ELF-1 (cell line): ENCODE measurements at regions not wholly inside any gene's neighbourhood (a gene's known extent, or its start where the extent isn't known, plus 50 kb on each side); places are given as distances from the start of the nearest gene placed in this dataset.
A peak's percentile ranks its signal among the peaks of the same experiment; 100 is the strongest.
"Not testable (repeated sequence)": the region's sequence is repeated elsewhere in the genome, so short reads cannot be mapped to it uniquely, and the experiment has no call there.

ENCODE experiments used
- DNase-seq: peaks from one replicate; pipeline ENCODE4 v3.0.0-alpha.2; 2016; ENCODE audit warnings: low read depth, low spot score

DNA sequence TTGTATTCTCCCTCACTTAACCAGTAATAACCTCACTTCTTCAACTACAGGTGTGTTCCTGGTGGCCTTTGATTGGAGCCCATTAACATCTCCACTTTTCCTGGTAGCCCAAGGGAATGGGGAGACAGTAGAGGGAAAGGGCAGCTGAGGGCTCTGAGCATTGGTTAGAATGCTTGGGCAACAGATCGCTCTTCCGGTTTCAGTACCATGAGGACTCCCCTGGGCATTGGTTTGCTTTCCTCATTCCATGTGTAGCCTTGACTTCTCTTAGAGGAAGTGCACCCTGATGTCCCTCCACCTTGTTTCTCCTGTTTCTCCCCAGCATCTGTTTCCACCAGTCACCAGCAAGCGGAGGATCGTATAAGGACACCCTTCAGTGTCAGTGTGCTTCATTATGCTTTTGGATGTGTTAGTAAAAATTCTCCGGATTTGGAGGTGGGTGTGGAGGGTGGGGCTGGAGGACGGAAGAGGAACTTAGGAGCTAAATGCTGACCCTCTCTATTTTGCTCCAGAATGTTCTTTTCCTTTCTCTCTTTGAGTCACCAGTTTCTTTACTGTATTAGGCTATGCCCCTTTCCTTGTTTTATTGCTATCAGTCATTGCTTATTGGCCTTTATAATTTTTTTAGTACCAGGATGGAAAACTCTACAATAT, 50.6 kb upstream of the ZNG1B start:
- DNase-seq = not testable (repeated sequence)

DNA sequence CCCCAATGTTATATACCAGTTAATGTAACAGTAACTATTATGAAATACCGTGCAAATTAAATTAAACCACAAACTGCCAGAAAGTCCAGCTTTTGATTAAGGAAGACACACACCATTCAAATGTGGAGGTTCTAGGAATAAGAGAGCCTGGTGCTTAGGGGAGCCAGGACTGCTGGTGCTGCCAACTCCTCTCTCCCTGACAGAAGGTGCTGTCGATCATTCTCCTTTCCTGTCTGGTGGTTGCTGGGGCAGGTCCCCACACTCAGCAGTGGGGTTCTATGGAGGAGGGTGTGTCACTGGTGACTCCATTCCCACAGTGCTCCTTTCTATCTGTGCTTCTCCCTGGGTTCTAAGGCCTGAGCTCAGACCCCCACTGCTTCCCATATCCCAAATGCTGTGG, 57.9 kb upstream of the ZNG1B start:
- DNase-seq = not testable (repeated sequence)

- no peak for DNase-seq
Observed at GRCh38 chr2:113376913-113377445, 60.5 kb upstream of the ZNG1B start.

GRCh38 chr2:113376253-113376912, 61.1 kb upstream of the ZNG1B start:
- no peak for DNase-seq

GRCh38 chr2:113374857-113375256, 62.6 kb upstream of the ZNG1B start:
- not testable (repeated sequence) for DNase-seq

- DNase-seq = peak; percentile 27
Observed at GRCh38 chr2:113372258-113372834, 65.1 kb upstream of the ZNG1B start.

GRCh38 chr2:113370478-113371091, 66.9 kb upstream of the ZNG1B start:
- DNase-seq = peak; percentile 76

- DNase-seq = no peak
Observed at GRCh38 chr2:113370030-113370429, 67.5 kb upstream of the ZNG1B start.

GRCh38 chr2:113368581-113368980, 68.9 kb upstream of the ZNG1B start:
- DNase-seq = not testable (repeated sequence)

DNA sequence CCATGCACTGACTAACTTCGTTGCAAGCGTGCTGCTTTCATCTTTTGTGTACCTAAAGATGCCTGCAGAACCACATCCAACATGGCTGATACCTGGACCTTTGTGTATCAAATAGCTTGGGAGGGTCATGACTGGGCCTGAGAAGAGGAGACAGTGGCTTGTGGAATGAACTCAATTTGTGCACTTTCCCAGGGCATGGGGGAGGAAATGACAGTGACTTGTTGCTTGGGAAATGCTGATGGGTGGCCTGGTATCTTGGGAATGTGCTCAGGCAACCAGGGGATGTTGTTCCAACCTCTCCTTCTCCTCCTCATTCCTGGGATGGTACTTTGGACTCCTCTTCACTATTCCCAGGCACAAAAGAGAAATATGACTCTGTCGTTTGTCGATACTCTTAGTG, 70.7 kb upstream of the ZNG1B start:
- not testable (repeated sequence) for DNase-seq

DNA sequence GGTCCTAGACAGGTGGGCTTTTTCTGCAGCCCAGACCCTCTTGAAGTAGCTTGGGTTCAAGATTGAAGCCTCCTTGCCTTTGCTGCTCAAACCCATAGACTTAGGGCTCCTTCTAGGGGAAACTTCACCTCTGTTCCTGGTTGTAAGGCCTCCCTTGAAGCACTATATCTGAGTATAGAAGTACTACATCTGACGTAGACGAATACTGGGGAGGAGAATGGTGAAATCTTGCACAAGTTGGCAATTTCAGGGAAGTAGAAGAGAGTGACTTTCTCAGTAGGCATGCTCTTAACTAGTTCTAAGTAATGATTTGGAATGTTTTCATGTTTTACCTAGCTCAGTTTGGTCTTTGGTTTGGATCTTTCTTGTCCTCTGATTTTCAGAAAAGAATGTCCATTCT, 71.7 kb upstream of the ZNG1B start:
- DNase-seq = not testable (repeated sequence)

- DNase-seq = not testable (repeated sequence)
Observed at GRCh38 chr2:113365290-113365689, 72.2 kb upstream of the ZNG1B start.

DNA sequence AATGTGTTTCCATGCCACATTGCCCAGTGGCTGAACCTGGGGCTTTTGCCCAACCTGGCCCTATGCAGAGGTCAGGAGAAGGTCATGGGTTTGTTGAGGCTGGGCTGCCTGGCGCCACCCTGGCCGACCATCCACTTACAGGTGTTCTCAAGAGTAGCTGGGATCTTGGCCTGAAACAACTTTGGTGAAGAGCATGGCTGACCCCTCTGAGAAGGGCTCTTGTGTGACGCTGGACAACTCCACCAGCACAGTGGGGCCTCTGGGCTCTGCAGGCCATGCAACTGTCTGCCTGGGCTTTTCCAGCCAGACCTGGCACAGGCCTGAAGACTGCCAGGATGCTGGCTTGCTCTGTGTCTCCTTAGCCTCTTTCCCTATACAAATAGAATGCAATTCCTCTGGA, 76.4 kb upstream of the ZNG1B start:
- no peak for DNase-seq

DNA sequence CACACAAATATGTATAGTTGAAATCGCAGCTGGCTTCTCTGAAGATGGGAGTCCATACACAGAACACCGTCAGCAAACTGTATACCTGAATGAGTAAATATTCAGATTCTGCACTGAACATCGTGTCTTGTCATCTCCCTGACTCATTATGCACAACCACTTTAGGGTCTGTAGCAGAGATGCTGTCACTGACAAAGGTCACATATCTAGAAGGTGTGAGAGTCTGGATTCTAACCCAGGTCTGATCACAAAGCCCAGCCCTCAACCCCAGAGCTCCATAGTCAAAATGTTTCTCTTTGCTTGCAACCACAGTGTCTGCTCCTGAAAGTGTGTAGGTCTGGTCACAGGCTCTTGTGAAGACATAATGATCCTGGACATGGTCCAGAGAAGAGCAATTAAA, 78.3 kb upstream of the PAX8 start:
- DNase-seq = no peak

- not testable (repeated sequence) for DNase-seq
Observed at GRCh38 chr2:113356284-113356683, 77.6 kb upstream of the PAX8 start.

- peak; percentile 77 for DNase-seq
Observed at GRCh38 chr2:113355339-113356015, 76.8 kb upstream of the PAX8 start.

DNA sequence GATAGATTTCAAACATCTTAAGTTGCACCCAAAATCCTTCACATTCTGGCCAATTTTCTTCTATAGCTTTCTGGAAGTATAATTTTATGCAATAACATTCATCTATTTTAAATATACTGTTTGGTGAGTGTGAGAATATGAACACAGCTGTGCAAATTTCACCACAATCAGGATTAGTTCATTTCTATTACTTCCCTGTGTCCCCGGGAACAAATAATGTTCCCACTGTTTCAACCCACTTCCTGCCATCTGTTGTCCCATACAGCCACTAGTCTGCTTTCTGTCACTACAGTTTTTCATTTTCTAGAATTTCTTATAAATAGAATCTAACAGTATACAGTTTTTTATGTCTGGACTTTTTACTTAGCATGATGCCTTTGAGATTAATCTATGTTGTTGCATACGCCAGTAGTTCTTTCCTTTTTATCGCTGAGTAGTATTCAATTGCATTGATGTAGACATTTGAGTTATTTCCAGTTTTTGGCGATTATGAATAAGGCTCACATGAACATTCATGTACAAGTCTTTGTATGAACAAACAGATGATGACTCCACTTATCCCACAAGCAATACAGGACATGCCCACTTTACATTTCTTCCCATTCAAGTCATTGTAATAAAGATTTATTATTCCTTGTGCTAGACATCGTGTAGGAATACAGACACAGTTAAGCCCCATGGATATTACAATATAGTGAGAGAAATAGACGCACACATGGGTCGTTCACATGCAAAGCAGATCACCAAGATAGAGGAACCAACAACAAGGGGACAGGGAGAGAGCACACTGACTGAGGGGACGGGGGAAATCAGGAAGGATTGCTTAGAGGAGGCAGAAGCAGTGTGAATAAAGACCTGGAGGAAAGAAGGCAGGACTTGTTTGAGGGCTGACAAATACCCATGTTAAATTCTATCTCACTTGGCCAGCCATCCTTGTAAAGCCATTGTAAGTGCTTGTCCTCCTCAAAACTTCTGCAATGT, 72.9 kb upstream of the PAX8 start:
- no peak for DNase-seq

DNA sequence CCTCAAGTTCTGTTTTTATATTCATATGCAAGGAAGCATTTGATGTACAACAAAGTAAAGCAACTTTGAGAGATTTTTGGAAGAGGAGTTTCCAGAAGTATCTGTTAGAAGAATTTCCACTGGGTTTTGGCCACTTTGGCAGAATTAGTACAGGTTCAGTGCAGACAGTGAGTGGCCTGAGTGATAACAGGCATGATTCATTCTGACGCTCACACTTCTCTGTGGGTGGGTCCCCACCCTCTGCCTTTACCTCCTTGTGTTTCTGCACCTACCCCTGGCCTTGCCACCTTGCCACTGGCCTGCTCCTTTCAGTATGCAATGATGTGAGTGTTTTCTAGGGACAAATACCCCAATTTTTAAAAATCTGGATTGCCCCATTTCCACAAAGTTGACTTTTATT, 65.1 kb upstream of the PAX8 start:
- not testable (repeated sequence) for DNase-seq

- no peak for DNase-seq
Observed at GRCh38 chr2:113342650-113343049, 63.9 kb upstream of the PAX8 start.

DNA sequence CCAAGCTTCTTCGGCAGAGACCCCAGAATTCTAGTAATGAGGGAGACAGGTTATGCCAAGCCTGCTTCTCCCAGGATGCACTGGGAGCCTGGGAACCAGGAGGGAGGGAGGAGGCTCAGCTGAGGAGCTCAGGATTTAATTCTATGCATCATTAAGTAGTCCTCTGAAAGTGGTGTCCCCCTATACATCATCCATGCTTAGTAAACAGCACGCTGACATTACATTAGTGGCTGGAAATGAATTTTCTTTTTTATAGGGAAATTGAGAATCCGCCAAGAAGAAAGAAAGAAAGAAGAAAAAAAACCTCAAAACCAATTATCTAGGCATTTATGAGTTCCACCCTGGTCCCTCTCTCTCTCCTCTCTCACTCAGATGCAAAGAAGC, 63.1 kb upstream of the PAX8 start:
- DNase-seq = not testable (repeated sequence)
